HepG2 (cell line): ENCODE measurements at regions not wholly inside any gene's neighbourhood (a gene's known extent, or its start where the extent isn't known, plus 50 kb on each side); places are given as distances from the start of the nearest gene placed in this dataset.

Source experiments
- ATAC-seq: fragments of 200-7000 bp; cut with Tn5 transposase; 3 replicates; pipeline ENCODE4 v1.9.1; 2020; ENCODE audit warnings: mild to moderate bottlenecking, moderate library complexity
- BruUV-seq: library from RNA; stranded (reverse); fragments of 400-500 nt; replicated peaks from 2 replicates; lab custom pipeline; 2021; lab: Mats Ljungman, UMichigan
- CTCF ChIA-PET: fragments of 300-600 bp; formaldehyde crosslinking; extraction: SDS; loops from one replicate; lab custom pipeline; 2021; ENCODE audit warnings: low total read pairs, inconsistent platforms, low intra/inter-chr PET ratio; lab: Yijun Ruan, JAX
- POLR2A ChIA-PET: fragments of 350-600 bp; sonication (Branson Sonifier 250); formaldehyde crosslinking; loops from one replicate; lab custom pipeline; 2020; ENCODE audit warnings: antibody characterized with exemption, inconsistent platforms; lab: Yijun Ruan, JAX
- DNase-seq: peaks from one replicate; pipeline ENCODE4 v3.0.0-alpha.2; 2015; ENCODE audit warnings: low spot score
- FAIRE-seq: peaks from 3 replicates; lab custom pipeline; 2011; peaks lifted over from hg19 to GRCh38; lab: Jason Lieb, UNC
- H2AFZ ChIP-seq: one replicate; pipeline ENCODE4 v1.6.1; 2011; ENCODE audit warnings: low read length, inconsistent platforms
- H3K27ac ChIP-seq: fragments of 300-600 bp; 3 replicates; pipeline ENCODE4 v1.8.0; 2011; ENCODE audit warnings: mixed run types, mild to moderate bottlenecking, mixed read lengths, low read length, inconsistent platforms; ENCODE audit not compliant: insufficient read depth; ENCODE audit errors: extremely low read length
- H3K27me3 ChIP-seq, 2 experiments: fragments of 200-600 bp in 1 of 2; 2 replicates in 1 of 2; 3 replicates in 1 of 2; pipeline versions ENCODE4 v1.6.0 to v1.8.0; 2011; ENCODE audit warnings: low read length in 2 of 2, mild to moderate bottlenecking in 2 of 2, moderate library complexity in 2 of 2, inconsistent platforms in 1 of 2; ENCODE audit not compliant: insufficient read depth in 2 of 2, control insufficient read depth in 1 of 2
- H3K36me3 ChIP-seq, 2 experiments: fragments of 200-600 bp in 1 of 2; replicated peaks in 1 of 2; 2 replicates in 1 of 2; 3 replicates in 1 of 2; pipeline versions ENCODE4 v1.5.1 to v1.8.0; 2011; ENCODE audit warnings: low read length in 2 of 2, inconsistent platforms in 1 of 2; ENCODE audit not compliant: insufficient read depth in 2 of 2, control insufficient read depth in 1 of 2
- H3K4me1 ChIP-seq: 2 replicates; pipeline ENCODE4 v1.5.1; 2012; ENCODE audit warnings: low read length, inconsistent platforms; ENCODE audit not compliant: insufficient read depth
- H3K4me2 ChIP-seq: 2 replicates; pipeline ENCODE4 v1.6.0; 2011; ENCODE audit warnings: low read depth, low read length, inconsistent platforms
- H3K4me3 ChIP-seq, 3 experiments: fragments of 200-600 bp in 1 of 3; sonication (generic), shearing (Covaris generic) in 1 of 3; replicated peaks in 1 of 3; 2 replicates each; pipeline ENCODE4 v1.5.1; 2011 to 2016; ENCODE audit warnings: low read length in 3 of 3, inconsistent platforms in 2 of 3, low read depth in 2 of 3, mild to moderate bottlenecking in 2 of 3, control low read depth in 1 of 3, mixed read lengths in 1 of 3; ENCODE audit not compliant: insufficient read depth in 1 of 3
- H3K79me2 ChIP-seq: one replicate; pipeline ENCODE4 v1.6.1; 2011; ENCODE audit warnings: low read length, inconsistent platforms; ENCODE audit not compliant: insufficient read depth
- H3K9ac ChIP-seq: 2 replicates; pipeline ENCODE4 v1.6.0; 2011; ENCODE audit warnings: mild to moderate bottlenecking, low read depth, low read length, inconsistent platforms; ENCODE audit not compliant: insufficient read depth
- H3K9me3 ChIP-seq: 2 replicates; pipeline ENCODE4 v1.5.1; 2012; ENCODE audit warnings: mild to moderate bottlenecking, low read length
- H4K20me1 ChIP-seq: 2 replicates; pipeline ENCODE4 v1.6.0; 2011; ENCODE audit warnings: inconsistent platforms, mild to moderate bottlenecking, low read length, moderate library complexity; ENCODE audit not compliant: insufficient read depth
- DR1 ChIP-seq: sonication (generic); formaldehyde crosslinking; IDR thresholded peaks from 2 replicates; pipeline ENCODE4 v1.8.0; 2021; ENCODE audit warnings: mild to moderate bottlenecking, missing genetic modification reagents, inconsistent platforms
- ETS1 ChIP-seq: sonication (generic); formaldehyde crosslinking; IDR thresholded peaks from 2 replicates; pipeline ENCODE4 v1.4.0; 2020; ENCODE audit warnings: missing genetic modification reagents
- HMGXB3 ChIP-seq: sonication (generic); formaldehyde crosslinking; IDR thresholded peaks from 2 replicates; pipeline ENCODE4 v1.4.0; 2020; ENCODE audit warnings: missing genetic modification reagents, borderline replicate concordance
- JUN ChIP-seq: sonication (generic); formaldehyde crosslinking; IDR thresholded peaks from 2 replicates; pipeline ENCODE4 v1.4.0; 2020; ENCODE audit warnings: mild to moderate bottlenecking, missing genetic modification reagents
- PBX2 ChIP-seq: IDR thresholded peaks from 2 replicates; pipeline ENCODE4 v1.6.1; 2016; ENCODE audit warnings: control low read depth
- SAP130 ChIP-seq: IDR thresholded peaks from 2 replicates; pipeline ENCODE4 v1.6.1; 2016; ENCODE audit warnings: low read depth
- SNAI1 ChIP-seq: sonication (generic); formaldehyde crosslinking; IDR thresholded peaks from 2 replicates; pipeline ENCODE4 v1.5.0; 2020; ENCODE audit warnings: mild to moderate bottlenecking, missing genetic modification reagents, borderline replicate concordance
- SRY ChIP-seq: sonication (generic); formaldehyde crosslinking; IDR thresholded peaks from 2 replicates; pipeline ENCODE4 v1.8.0; 2022; ENCODE audit warnings: mild to moderate bottlenecking, missing genetic modification reagents
- TCF7L2 ChIP-seq: IDR thresholded peaks from 2 replicates; pipeline ENCODE4 v1.6.1; 2011; ENCODE audit warnings: mild to moderate bottlenecking, low read depth, low read length, moderate library complexity
- TOE1 ChIP-seq: sonication (generic); formaldehyde crosslinking; IDR thresholded peaks from 2 replicates; pipeline ENCODE4 v1.4.0; 2020; ENCODE audit warnings: mild to moderate bottlenecking, missing genetic modification reagents
- ZFYVE20 ChIP-seq: sonication (generic); formaldehyde crosslinking; IDR thresholded peaks from 2 replicates; pipeline ENCODE4 v1.8.0; 2023; ENCODE audit warnings: low read depth, mild to moderate bottlenecking, moderate library complexity, missing genetic modification reagents, borderline replicate concordance
- ZNF260 ChIP-seq: sonication (generic); formaldehyde crosslinking; IDR thresholded peaks from 2 replicates; pipeline ENCODE4 v1.4.0; 2020; ENCODE audit warnings: missing genetic modification reagents, low read depth, mild to moderate bottlenecking, borderline replicate concordance
- ZNF563 ChIP-seq: sonication (generic); formaldehyde crosslinking; IDR thresholded peaks from 2 replicates; pipeline ENCODE4 v1.8.0; 2022; ENCODE audit warnings: mild to moderate bottlenecking, moderate library complexity, missing genetic modification reagents
- ZNF691 ChIP-seq: sonication (generic); formaldehyde crosslinking; IDR thresholded peaks from 2 replicates; pipeline ENCODE4 v1.4.0; 2020; ENCODE audit warnings: missing genetic modification reagents, low read depth, mild to moderate bottlenecking, borderline replicate concordance
- ZNF75D ChIP-seq: sonication (generic); formaldehyde crosslinking; IDR thresholded peaks from 2 replicates; pipeline ENCODE4 v1.8.1; 2023; ENCODE audit warnings: missing genetic modification reagents, mild to moderate bottlenecking, borderline replicate concordance
- WGBS: methylation state at CpG from one replicate; pipeline ENCODE4 v1.1.6; 2017; ENCODE audit warnings: low lambda C conversion rate; 5-methylcytosine and 5-hydroxymethylcytosine counted together
- in situ Hi-C: cut with HindIII; loops from 2 replicates; pipeline ENCODE4 v1.10.0; 2017; ENCODE audit warnings: low pct_unique_long_range_greater_than_20kb; ENCODE audit not compliant: extremely low pct_ligation_motif_present
- intact Hi-C: fragments of 100-400 bp; cut with micrococcal nuclease; formaldehyde crosslinking; loops from one replicate; pipeline ENCODE4 v1.10.0; 2022; ENCODE audit not compliant: unreplicated experiment

GRCh38 chr15:92565351-92566125 is 90.0 kb downstream of the FAM174B start:
- Histone ChIP-seq H2AFZ (no peak overlapping the region), H3K9ac (no peak overlapping the region), H3K36me3 (no peaks in the 10 kb centered on the region), H3K9me3 (no peaks in the 10 kb centered on the region), H3K27ac (no peak overlapping the region), H4K20me1 (no peaks in the 10 kb centered on the region), H3K4me2 (no peak overlapping the region), H3K79me2 (no peaks in the 10 kb centered on the region), H3K27me3 (peaks cover 0 to 4% of the 10 kb centered on the region in 2 experiments; a peak in 1 of 5 replicates), H3K4me3 (no peak overlapping the region), H3K4me1 (no peaks in the 10 kb centered on the region)
- TF ChIP-seq ZNF563 (CRISPR knock-in tag) (no peak), HMGXB3 (CRISPR knock-in tag) (no peak), SRY (CRISPR knock-in tag) (no peak), DR1 (CRISPR knock-in tag) (no peak), TCF7L2 (no peak), ZNF691 (no peak), SAP130 (CRISPR knock-in tag) (no peak), ZNF260 (CRISPR knock-in tag) (no peak), ETS1 (CRISPR knock-in tag) (no peak), ZNF75D (no peak), SNAI1 (CRISPR knock-in tag) (no peak), TOE1 (CRISPR knock-in tag) (no peak), ZFYVE20 (CRISPR knock-in tag) (no peak), JUN (no peak), PBX2 (CRISPR knock-in tag) (no peak)
- in situ Hi-C loops (no loop called here), intact Hi-C loops (no loop called here)
- no TSS peak for BruUV-seq
- WGBS = 0% methylated on average over 5 of the region's 5 CpGs
- POLR2A ChIA-PET = no interaction called here
- no peak for ATAC-seq
- CTCF ChIA-PET = no interaction called here
- no peak for DNase-seq
- FAIRE-seq = no peak
